Adrenal gland (tissue), 5 donors: ENCODE measurements at regions not wholly inside any gene's neighbourhood (a gene's known extent, or its start where the extent isn't known, plus 50 kb on each side); places are given as distances from the start of the nearest gene placed in this dataset.

Experiments
- POLR2A ChIP-seq, 2 donors: fragments of 450-650 bp; IDR thresholded peaks; one replicate each; pipeline ENCODE4 v1.6.1; 2017; ENCODE audit warnings: antibody characterized with exemption in 2 of 2, mild to moderate bottlenecking in 2 of 2, moderate library complexity in 1 of 2
- TF ChIP-seq, protein P1 (sequence below), 6 experiments: fragments of 450-650 bp in 4 of 6; fragments of 200-600 bp in 2 of 6; sonication (generic) in 1 of 6; IDR thresholded peaks; 1 replicate in 5 of 6; 2 replicates in 1 of 6; pipeline versions ENCODE4 v1.5.1 to v1.8.0; 2016 to 2021; ENCODE audit warnings: antibody characterized with exemption in 6 of 6, mild to moderate bottlenecking in 2 of 6, moderate library complexity in 1 of 6
- donor health status: DM: no; HTN: no; CAD: no.

- TF ChIP-seq, protein P1, sequence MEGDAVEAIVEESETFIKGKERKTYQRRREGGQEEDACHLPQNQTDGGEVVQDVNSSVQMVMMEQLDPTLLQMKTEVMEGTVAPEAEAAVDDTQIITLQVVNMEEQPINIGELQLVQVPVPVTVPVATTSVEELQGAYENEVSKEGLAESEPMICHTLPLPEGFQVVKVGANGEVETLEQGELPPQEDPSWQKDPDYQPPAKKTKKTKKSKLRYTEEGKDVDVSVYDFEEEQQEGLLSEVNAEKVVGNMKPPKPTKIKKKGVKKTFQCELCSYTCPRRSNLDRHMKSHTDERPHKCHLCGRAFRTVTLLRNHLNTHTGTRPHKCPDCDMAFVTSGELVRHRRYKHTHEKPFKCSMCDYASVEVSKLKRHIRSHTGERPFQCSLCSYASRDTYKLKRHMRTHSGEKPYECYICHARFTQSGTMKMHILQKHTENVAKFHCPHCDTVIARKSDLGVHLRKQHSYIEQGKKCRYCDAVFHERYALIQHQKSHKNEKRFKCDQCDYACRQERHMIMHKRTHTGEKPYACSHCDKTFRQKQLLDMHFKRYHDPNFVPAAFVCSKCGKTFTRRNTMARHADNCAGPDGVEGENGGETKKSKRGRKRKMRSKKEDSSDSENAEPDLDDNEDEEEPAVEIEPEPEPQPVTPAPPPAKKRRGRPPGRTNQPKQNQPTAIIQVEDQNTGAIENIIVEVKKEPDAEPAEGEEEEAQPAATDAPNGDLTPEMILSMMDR (IDR thresholded peaks at IDR 0.05): no peak
- TF ChIP-seq POLR2A (IDR thresholded peaks at IDR 0.05): no peak
Measured at GRCh38 chr16:29307598-29308507, 98.7 kb downstream of the NPIPB11 start.
